PFSK-1 (cell line): ENCODE measurements at regions not wholly inside any gene's neighbourhood (a gene's known extent, or its start where the extent isn't known, plus 50 kb on each side); places are given as distances from the start of the nearest gene placed in this dataset.

ENCODE experiments used
- POLR2AphosphoS5 ChIP-seq: IDR thresholded peaks from 2 replicates; pipeline ENCODE4 v1.6.1; 2012; ENCODE audit warnings: low read depth, mild to moderate bottlenecking, control low read depth, low read length, moderate library complexity
- TF ChIP-seq, protein P1 (sequence below), 2 experiments: IDR thresholded peaks; 2 replicates each; pipeline versions ENCODE4 v1.6.1 to v1.8.0; 2011 to 2012; ENCODE audit warnings: low read depth in 2 of 2, low read length in 2 of 2, control low read depth in 1 of 2, inconsistent platforms in 1 of 2, mild to moderate bottlenecking in 1 of 2, moderate library complexity in 1 of 2; ENCODE audit not compliant: insufficient read depth in 1 of 2

DNA sequence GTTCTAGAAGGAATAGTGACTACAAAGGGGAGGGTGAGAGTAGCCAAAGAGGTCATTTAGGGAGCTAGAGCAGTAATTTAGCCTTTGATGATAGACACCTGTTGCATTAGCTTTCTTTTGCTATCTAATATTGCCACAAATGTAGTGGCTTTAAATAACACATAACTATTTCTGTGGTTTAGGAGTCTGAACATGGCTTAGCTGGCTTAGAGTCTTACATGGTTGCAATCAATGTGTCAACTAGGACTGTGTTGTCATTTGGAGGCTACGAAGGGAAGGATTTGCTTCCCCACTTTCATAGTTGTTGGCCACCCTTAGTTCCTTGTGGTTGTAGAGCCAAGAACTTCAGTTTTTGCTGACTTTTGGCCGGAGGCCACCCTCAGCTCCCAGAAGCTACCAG lies 99.9 kb downstream of the C12orf50 start:
- TF ChIP-seq, protein P1, sequence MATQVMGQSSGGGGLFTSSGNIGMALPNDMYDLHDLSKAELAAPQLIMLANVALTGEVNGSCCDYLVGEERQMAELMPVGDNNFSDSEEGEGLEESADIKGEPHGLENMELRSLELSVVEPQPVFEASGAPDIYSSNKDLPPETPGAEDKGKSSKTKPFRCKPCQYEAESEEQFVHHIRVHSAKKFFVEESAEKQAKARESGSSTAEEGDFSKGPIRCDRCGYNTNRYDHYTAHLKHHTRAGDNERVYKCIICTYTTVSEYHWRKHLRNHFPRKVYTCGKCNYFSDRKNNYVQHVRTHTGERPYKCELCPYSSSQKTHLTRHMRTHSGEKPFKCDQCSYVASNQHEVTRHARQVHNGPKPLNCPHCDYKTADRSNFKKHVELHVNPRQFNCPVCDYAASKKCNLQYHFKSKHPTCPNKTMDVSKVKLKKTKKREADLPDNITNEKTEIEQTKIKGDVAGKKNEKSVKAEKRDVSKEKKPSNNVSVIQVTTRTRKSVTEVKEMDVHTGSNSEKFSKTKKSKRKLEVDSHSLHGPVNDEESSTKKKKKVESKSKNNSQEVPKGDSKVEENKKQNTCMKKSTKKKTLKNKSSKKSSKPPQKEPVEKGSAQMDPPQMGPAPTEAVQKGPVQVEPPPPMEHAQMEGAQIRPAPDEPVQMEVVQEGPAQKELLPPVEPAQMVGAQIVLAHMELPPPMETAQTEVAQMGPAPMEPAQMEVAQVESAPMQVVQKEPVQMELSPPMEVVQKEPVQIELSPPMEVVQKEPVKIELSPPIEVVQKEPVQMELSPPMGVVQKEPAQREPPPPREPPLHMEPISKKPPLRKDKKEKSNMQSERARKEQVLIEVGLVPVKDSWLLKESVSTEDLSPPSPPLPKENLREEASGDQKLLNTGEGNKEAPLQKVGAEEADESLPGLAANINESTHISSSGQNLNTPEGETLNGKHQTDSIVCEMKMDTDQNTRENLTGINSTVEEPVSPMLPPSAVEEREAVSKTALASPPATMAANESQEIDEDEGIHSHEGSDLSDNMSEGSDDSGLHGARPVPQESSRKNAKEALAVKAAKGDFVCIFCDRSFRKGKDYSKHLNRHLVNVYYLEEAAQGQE (IDR thresholded peaks at IDR 0.05; ENCODE audit: insufficient read depth in 1 of 2, low read depth in 2 of 2, low read length in 2 of 2) = no peak
- no peak for TF ChIP-seq POLR2AphosphoS5
